Breast epithelium (tissue), 4 donors: ENCODE measurements at regions not wholly inside any gene's neighbourhood (a gene's known extent, or its start where the extent isn't known, plus 50 kb on each side); places are given as distances from the start of the nearest gene placed in this dataset.

ENCODE experiments used
- DNase-seq, 2 donors: peaks; one replicate each; pipeline ENCODE4 v3.0.0-alpha.2; 2019; ENCODE audit warnings: low spot score in 2 of 2
- H3K27ac ChIP-seq, 2 donors: fragments of 200-600 bp; sonication (generic) in 1 of 2; one replicate each; pipeline ENCODE4 v1.5.1; 2016 to 2019; ENCODE audit warnings: mild to moderate bottlenecking in 1 of 2
- H3K27me3 ChIP-seq, 2 donors: fragments of 200-600 bp; sonication (generic) in 1 of 2; one replicate each; pipeline versions ENCODE4 v1.5.1 to v1.6.0; 2017 to 2019; ENCODE audit warnings: control low read depth in 1 of 2, mild to moderate bottlenecking in 1 of 2
- H3K36me3 ChIP-seq: fragments of 200-600 bp; one replicate; pipeline ENCODE4 v1.5.1; 2019
- H3K4me1 ChIP-seq, 2 donors: fragments of 200-600 bp; sonication (generic); one replicate each; pipeline ENCODE4 v1.5.1; 2016 to 2019; ENCODE audit warnings: control low read depth in 1 of 2
- H3K4me3 ChIP-seq, 3 donors: fragments of 200-600 bp; sonication (generic); 1 replicate in 2 of 3; 2 replicates in 1 of 3; pipeline ENCODE4 v1.5.1; 2016 to 2019; ENCODE audit warnings: mild to moderate bottlenecking in 3 of 3, moderate library complexity in 2 of 3
- H3K9me3 ChIP-seq, 2 donors: fragments of 200-600 bp; sonication (generic) in 1 of 2; one replicate each; pipeline ENCODE4 v1.5.1; 2016 to 2019; ENCODE audit warnings: control low read depth in 1 of 2
- POLR2A ChIP-seq: fragments of 450-650 bp; IDR thresholded peaks from one replicate; pipeline ENCODE4 v1.6.1; 2016; ENCODE audit warnings: antibody characterized with exemption, mild to moderate bottlenecking, moderate library complexity
- POLR2AphosphoS5 ChIP-seq, 3 donors: sonication (generic); formaldehyde crosslinking; IDR thresholded peaks; one replicate each; pipeline ENCODE4 v1.6.1; 2017; ENCODE audit warnings: antibody characterized with exemption in 3 of 3
- intact Hi-C: fragments of 100-400 bp; cut with DNase I; formaldehyde crosslinking; loops from one replicate; pipeline ENCODE4 v1.15.1; 2023; ENCODE audit warnings: low total_unique reads
- TF ChIP-seq, protein P1 (sequence below), 3 donors: fragments of 450-650 bp; IDR thresholded peaks; one replicate each; pipeline ENCODE4 v1.5.1; 2016 to 2017; ENCODE audit warnings: antibody characterized with exemption in 3 of 3, mild to moderate bottlenecking in 3 of 3, moderate library complexity in 3 of 3

DNA sequence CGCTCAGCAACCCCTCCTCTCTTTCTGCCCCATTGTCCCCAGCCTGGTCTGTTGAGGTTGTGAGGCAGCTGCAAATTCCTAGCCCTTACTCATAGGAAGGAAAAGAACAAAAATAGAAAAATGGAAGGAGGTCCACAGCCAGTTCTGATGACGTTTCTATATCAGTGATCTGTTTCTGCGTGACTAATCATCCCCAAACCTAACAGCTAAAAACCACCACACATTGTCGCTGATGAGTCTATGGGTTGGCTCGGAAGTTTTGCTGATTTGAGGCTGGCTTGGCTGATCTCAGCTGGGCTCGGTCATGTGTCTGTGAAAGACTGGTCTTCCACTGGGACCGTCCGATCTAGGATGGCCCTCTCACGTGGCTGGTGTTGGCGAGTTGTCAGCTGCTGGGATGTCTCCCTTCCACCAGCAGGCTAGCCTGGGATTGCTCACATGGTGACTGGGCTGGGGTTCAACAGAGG lies 200.6 kb upstream of the ZNF618 start:
- no peaks in the 10 kb centered on the region for H3K9me3 ChIP-seq
- intact Hi-C loops, result no loop called here
- H3K27me3 ChIP-seq, result no peaks in the 10 kb centered on the region
- H3K27ac ChIP-seq, result peak overlapping the region; percentile 48 to 78
- TF ChIP-seq, protein P1, sequence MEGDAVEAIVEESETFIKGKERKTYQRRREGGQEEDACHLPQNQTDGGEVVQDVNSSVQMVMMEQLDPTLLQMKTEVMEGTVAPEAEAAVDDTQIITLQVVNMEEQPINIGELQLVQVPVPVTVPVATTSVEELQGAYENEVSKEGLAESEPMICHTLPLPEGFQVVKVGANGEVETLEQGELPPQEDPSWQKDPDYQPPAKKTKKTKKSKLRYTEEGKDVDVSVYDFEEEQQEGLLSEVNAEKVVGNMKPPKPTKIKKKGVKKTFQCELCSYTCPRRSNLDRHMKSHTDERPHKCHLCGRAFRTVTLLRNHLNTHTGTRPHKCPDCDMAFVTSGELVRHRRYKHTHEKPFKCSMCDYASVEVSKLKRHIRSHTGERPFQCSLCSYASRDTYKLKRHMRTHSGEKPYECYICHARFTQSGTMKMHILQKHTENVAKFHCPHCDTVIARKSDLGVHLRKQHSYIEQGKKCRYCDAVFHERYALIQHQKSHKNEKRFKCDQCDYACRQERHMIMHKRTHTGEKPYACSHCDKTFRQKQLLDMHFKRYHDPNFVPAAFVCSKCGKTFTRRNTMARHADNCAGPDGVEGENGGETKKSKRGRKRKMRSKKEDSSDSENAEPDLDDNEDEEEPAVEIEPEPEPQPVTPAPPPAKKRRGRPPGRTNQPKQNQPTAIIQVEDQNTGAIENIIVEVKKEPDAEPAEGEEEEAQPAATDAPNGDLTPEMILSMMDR (IDR thresholded peaks at IDR 0.05), result no peak
- TF ChIP-seq POLR2AphosphoS5 (IDR thresholded peaks at IDR 0.05) (peak in 1 of 3 donors; percentile 63), POLR2A (no peak)
- no peak overlapping the region for H3K4me3 ChIP-seq
- DNase-seq, result peak in 1 of 2 donors; percentile 31
- no peaks in the 10 kb centered on the region for H3K36me3 ChIP-seq
- no peaks in the 10 kb centered on the region for H3K4me1 ChIP-seq

DNA sequence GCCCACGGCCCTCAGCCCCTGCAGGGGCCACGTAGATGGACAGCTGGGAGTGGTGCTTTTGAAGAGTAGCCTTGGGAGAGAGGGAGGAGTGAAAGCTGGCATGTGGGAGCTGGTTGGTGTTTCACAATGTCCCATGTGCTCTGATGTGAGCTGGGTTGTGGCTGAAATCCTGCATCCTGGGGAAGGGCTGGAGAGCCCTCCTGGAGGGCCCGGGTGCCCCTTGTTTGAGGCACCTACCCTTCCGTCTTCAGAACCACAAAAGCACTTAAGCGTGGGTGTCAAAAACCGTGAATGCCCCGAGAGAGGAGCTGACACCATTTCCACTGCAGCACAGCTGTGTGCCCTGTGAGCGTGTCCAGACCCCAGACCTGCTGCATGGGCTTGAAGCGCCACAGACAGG lies 199.1 kb upstream of the ZNF618 start:
- Histone ChIP-seq H3K27ac (no peak overlapping the region), H3K4me1 (no peaks in the 10 kb centered on the region), H3K9me3 (no peaks in the 10 kb centered on the region), H3K4me3 (no peak overlapping the region), H3K27me3 (no peaks in the 10 kb centered on the region), H3K36me3 (no peaks in the 10 kb centered on the region)
- TF ChIP-seq POLR2A (no peak), POLR2AphosphoS5 (IDR thresholded peaks at IDR 0.05) (no peak)
- TF ChIP-seq, protein P1 (IDR thresholded peaks at IDR 0.05), result no peak
- intact Hi-C loops, result no loop called here
- no peak for DNase-seq

DNA sequence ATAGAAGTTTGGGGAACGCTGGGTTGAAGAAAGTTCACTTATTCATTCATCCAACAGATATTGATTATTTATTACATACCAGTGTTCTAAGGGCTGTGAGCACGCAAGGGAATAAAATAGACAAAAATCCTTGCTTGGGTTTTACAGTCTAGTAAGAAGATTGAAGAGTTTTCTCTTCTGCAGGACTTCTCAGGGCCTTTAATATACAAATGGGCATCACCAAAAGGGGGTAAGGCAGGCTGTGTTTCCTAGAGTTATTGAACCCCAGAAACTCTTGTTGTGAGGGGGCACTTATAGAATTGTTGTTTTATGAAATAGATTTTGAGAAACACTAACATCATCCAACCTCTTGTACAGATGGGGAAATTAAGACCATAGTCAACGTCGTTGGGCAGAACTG lies 198.5 kb upstream of the ZNF618 start:
- H3K4me1 ChIP-seq, result no peaks in the 10 kb centered on the region
- no peaks in the 10 kb centered on the region for H3K9me3 ChIP-seq
- TF ChIP-seq POLR2A (no peak), POLR2AphosphoS5 (IDR thresholded peaks at IDR 0.05) (no peak)
- TF ChIP-seq, protein P1 (IDR thresholded peaks at IDR 0.05), result no peak
- H3K4me3 ChIP-seq, result no peak overlapping the region
- intact Hi-C loops, result no loop called here
- DNase-seq, result no peak
- no peaks in the 10 kb centered on the region for H3K27me3 ChIP-seq
- H3K27ac ChIP-seq, result no peak overlapping the region
- H3K36me3 ChIP-seq, result no peaks in the 10 kb centered on the region

DNA sequence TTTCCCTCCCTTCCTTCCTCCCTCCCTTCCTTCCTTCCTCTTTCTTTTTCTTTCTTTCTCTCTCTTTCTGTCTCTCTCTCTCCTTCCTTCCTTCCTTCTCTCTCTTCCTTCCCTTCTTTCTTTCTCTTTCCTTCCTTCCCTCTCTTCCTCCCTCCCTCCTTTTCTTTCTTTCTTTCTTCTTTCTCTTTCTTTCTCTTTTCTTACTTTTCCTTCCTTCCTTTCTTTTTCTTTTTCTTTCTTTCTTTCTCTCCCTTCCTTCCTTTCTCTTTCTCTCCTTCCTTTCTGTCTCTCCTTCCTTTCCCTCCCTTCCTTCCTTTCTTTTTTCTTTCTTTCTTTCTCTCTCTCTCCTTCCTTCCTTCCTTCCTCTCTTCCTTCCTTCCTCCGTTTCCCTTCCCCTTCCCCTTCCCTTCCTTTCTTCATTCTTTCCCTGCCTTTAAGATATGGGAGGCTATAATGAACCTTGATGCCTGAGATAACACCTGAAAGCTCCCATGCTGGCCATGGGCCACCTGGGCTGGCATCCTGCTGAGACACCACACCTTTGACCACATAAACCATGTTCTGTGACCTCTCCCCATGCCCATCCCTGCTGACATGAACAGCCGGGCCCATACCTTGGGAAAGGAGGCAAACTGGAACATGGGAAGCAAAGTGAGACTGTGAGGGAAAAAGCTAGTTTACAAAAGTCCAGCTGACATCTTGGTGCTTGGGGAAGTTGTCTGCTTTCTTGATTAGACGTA lies 197.8 kb upstream of the ZNF618 start:
- no peak for DNase-seq
- H3K27me3 ChIP-seq, result no peaks in the 10 kb centered on the region
- no peak overlapping the region for H3K27ac ChIP-seq
- H3K36me3 ChIP-seq, result no peaks in the 10 kb centered on the region
- H3K4me1 ChIP-seq, result no peaks in the 10 kb centered on the region
- intact Hi-C loops, result no loop called here
- TF ChIP-seq POLR2A, result no peak
- no peak for TF ChIP-seq POLR2AphosphoS5 (IDR thresholded peaks at IDR 0.05)
- TF ChIP-seq, protein P1 (IDR thresholded peaks at IDR 0.05), result no peak
- H3K9me3 ChIP-seq, result no peaks in the 10 kb centered on the region
- H3K4me3 ChIP-seq, result no peak overlapping the region

DNA sequence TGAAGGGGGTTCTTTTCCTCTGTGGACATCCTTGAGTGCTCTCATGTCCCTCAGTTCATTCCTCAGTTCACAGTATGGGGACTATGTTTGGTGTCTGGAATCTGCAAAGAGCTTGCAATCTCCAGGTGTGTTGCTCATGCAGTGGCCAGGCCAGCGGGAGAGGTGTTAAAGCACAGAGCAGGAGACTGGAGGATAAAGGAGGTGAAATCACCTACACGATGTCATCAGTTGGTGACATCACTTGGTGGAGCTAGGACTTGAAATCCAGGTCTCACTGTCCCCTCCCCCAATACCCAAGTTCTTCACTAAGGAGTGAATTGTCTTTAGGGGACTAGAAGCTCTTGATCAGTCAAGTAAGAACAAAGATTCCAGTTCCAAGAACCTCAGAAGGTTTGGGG lies 197.3 kb upstream of the ZNF618 start:
- H3K27ac ChIP-seq, result no peak overlapping the region
- TF ChIP-seq, protein P1 (IDR thresholded peaks at IDR 0.05), result no peak
- TF ChIP-seq POLR2AphosphoS5 (IDR thresholded peaks at IDR 0.05) (no peak), POLR2A (no peak)
- intact Hi-C loops, result no loop called here
- no peaks in the 10 kb centered on the region for H3K9me3 ChIP-seq
- no peak overlapping the region for H3K4me3 ChIP-seq
- H3K4me1 ChIP-seq, result no peaks in the 10 kb centered on the region
- no peaks in the 10 kb centered on the region for H3K27me3 ChIP-seq
- no peak for DNase-seq
- H3K36me3 ChIP-seq, result no peaks in the 10 kb centered on the region
